ENCODE measurements at regions not wholly inside any gene's neighbourhood (a gene's known extent, or its start where the extent isn't known, plus 50 kb on each side); places are given as distances from the start of the nearest gene placed in this dataset.

GRCh38 chr6:168159506-168159905, 80.5 kb upstream of the FRMD1 start:
- no peak for TF ChIP-seq TARDBP (IDR thresholded peaks at IDR 0.05)
- no peak for TF ChIP-seq ZNF384 (IDR thresholded peaks at IDR 0.05)
- TF ChIP-seq L3MBTL2 (conservative IDR thresholded peaks at IDR 0.05), result no peak
- no peak for TF ChIP-seq SP1 (IDR thresholded peaks at IDR 0.05)
- no peak for TF ChIP-seq NFRKB (IDR thresholded peaks at IDR 0.05)
- no peak for TF ChIP-seq LEF1 (IDR thresholded peaks at IDR 0.05; ENCODE audit: borderline replicate concordance)
- no peak for TF ChIP-seq CTBP1 (IDR thresholded peaks at IDR 0.05; ENCODE audit: borderline replicate concordance)
- TF ChIP-seq SUZ12 (IDR thresholded peaks at IDR 0.05), result no peak
- TF ChIP-seq FOXA1 (IDR thresholded peaks at IDR 0.05), result no peak
- no peak for TF ChIP-seq FOXK2 (IDR thresholded peaks at IDR 0.05)
- TF ChIP-seq, protein P1, sequence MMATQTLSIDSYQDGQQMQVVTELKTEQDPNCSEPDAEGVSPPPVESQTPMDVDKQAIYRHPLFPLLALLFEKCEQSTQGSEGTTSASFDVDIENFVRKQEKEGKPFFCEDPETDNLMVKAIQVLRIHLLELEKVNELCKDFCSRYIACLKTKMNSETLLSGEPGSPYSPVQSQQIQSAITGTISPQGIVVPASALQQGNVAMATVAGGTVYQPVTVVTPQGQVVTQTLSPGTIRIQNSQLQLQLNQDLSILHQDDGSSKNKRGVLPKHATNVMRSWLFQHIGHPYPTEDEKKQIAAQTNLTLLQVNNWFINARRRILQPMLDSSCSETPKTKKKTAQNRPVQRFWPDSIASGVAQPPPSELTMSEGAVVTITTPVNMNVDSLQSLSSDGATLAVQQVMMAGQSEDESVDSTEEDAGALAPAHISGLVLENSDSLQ (IDR thresholded peaks at IDR 0.05), result no peak
- TF ChIP-seq ELF4 (IDR thresholded peaks at IDR 0.05), result no peak
- no peak for DNase-seq (ENCODE audit: extremely low spot score)
- ChIA-PET CTCF (no interaction called here), POLR2A (no interaction called here)

DNA sequence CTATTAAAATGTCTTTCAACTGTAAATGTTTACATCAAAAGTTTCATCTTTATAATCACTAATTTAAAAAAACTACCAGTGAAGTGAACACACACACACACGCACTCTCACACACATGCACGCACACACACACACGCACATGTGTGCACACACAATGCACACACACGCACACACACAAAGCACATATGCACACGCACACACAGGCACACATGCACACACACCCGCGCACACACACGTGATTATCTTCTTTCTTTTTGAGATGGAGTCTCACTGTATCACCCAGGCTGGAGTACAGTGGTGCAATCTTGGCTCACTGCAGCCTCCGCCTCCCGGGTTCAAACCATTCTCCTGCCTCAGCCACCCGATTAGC, 80.0 kb upstream of the FRMD1 start:
- ChIA-PET CTCF (no interaction called here), POLR2A (interaction anchor here (1.4 to 2.3 kb wide), 4 partner anchors 11 to 168 kb away, joined by 3 to 19 read pairs (median 6); no protein-coding TSS in a partner anchor)
- no peak for DNase-seq (ENCODE audit: extremely low spot score)
- no peak for TF ChIP-seq SP1 (IDR thresholded peaks at IDR 0.05)
- no peak for TF ChIP-seq BHLHE40 (IDR thresholded peaks at IDR 0.05; ENCODE audit: borderline replicate concordance)
- TF ChIP-seq FOXK2 (IDR thresholded peaks at IDR 0.05), result no peak
- no peak for TF ChIP-seq L3MBTL2 (conservative IDR thresholded peaks at IDR 0.05)
- TF ChIP-seq ELF4 (IDR thresholded peaks at IDR 0.05), result no peak
- no peak for TF ChIP-seq FOXM1 (IDR thresholded peaks at IDR 0.05; ENCODE audit: borderline replicate concordance)
- TF ChIP-seq NFRKB (IDR thresholded peaks at IDR 0.05), result no peak
- no peak for TF ChIP-seq LEF1 (IDR thresholded peaks at IDR 0.05; ENCODE audit: borderline replicate concordance)
- TF ChIP-seq ZNF384 (IDR thresholded peaks at IDR 0.05), result no peak
- no peak for TF ChIP-seq SUZ12 (IDR thresholded peaks at IDR 0.05)
- no peak for TF ChIP-seq HDGF (IDR thresholded peaks at IDR 0.05; ENCODE audit: borderline replicate concordance)
- TF ChIP-seq TARDBP (IDR thresholded peaks at IDR 0.05), result no peak
- TF ChIP-seq FOXA1 (IDR thresholded peaks at IDR 0.05), result no peak
- TF ChIP-seq ARNT (IDR thresholded peaks at IDR 0.05), result no peak
- no peak for TF ChIP-seq CTBP1 (IDR thresholded peaks at IDR 0.05; ENCODE audit: borderline replicate concordance)
- TF ChIP-seq, protein P1 (IDR thresholded peaks at IDR 0.05), result no peak

DNA sequence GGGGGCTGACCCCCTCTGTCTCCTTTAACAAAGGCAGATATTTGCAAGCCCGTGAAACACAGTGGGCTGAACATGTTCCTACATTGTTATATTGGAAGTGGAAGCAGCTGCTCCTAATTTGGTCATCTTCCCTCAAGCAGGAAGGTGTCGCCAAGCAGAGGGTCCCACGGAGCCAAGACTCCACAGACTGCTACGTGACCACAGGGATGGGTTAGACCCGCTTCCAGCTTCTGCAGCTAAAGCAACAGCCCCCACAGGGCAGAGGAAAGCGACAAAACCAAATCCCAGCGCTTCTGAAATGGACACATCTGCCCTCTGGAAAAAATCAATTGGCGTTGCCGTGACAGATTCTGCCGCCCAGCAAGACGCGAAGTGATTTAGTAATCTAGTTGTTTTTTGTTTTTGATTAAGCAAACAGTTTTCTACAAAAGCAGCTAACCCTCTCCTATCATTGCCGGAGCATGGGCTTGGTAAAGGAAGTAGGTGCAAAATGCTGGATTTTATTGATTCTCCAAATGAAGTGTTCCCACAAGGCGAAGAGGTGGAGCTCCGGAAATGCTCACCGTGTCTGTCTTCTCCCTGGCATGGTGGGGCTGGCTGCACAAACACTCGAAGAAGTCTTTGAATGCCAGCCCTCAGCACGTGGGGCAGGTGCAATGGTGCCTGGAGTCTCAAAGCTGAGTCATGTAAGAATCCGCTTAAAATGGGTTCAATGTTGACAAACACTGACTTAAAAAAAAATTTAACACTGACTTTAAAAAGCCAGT, 79.4 kb upstream of the FRMD1 start:
- TF ChIP-seq FOXA1 (IDR thresholded peaks at IDR 0.05) (no peak), L3MBTL2 (conservative IDR thresholded peaks at IDR 0.05) (peak; percentile 71)
- ChIA-PET POLR2A (interaction anchor here (0.9 to 2.3 kb wide), 8 partner anchors 11 to 169 kb away, joined by 3 to 19 read pairs (median 4); no protein-coding TSS in a partner anchor), CTCF (interaction anchor here (0.6 to 1.4 kb wide), 4 partner anchors 13 to 325 kb away, joined by 3 to 4 read pairs (median 4); no protein-coding TSS in a partner anchor)
- no peak for DNase-seq (ENCODE audit: extremely low spot score)

GRCh38 chr6:168157272-168158212, 78.5 kb upstream of the FRMD1 start:
- ChIA-PET CTCF (interaction anchor here (0.6 to 1.4 kb wide), 7 partner anchors 10 to 724 kb away, joined by 3 to 4 read pairs (median 3); no protein-coding TSS in a partner anchor), POLR2A (interaction anchor here (0.9 to 2.3 kb wide), 10 partner anchors 10 to 169 kb away, joined by 3 to 19 read pairs (median 3); no protein-coding TSS in a partner anchor)
- peak; percentile 61 for DNase-seq (ENCODE audit: extremely low spot score)
- TF ChIP-seq L3MBTL2 (conservative IDR thresholded peaks at IDR 0.05) (0 out of 2 replicates have a peak, but pooled peaks have one; percentile 30), NFRKB (IDR thresholded peaks at IDR 0.05) (no peak), FOXK2 (IDR thresholded peaks at IDR 0.05) (no peak), ELF4 (IDR thresholded peaks at IDR 0.05) (no peak), ZNF384 (IDR thresholded peaks at IDR 0.05) (no peak), ARNT (IDR thresholded peaks at IDR 0.05) (peak; percentile 97), LEF1 (IDR thresholded peaks at IDR 0.05; ENCODE audit: borderline replicate concordance) (no peak), TARDBP (IDR thresholded peaks at IDR 0.05) (no peak), CTBP1 (IDR thresholded peaks at IDR 0.05; ENCODE audit: borderline replicate concordance) (peak; percentile 90; the same call in 1 of the 2 replicates), BHLHE40 (IDR thresholded peaks at IDR 0.05; ENCODE audit: borderline replicate concordance) (no peak), HDGF (IDR thresholded peaks at IDR 0.05; ENCODE audit: borderline replicate concordance) (no peak), FOXM1 (IDR thresholded peaks at IDR 0.05; ENCODE audit: borderline replicate concordance) (no peak), FOXA1 (IDR thresholded peaks at IDR 0.05) (no peak; the same call in 1 of the 2 replicates), SP1 (IDR thresholded peaks at IDR 0.05) (no peak), SUZ12 (IDR thresholded peaks at IDR 0.05) (no peak)
- TF ChIP-seq, protein P1 (IDR thresholded peaks at IDR 0.05), result peak; percentile 93

- ChIA-PET CTCF (interaction anchor here (0.6 to 1.3 kb wide), 4 partner anchors 24 to 806 kb away, joined by 3 to 6 read pairs (median 4); no protein-coding TSS in a partner anchor), POLR2A (interaction anchor here (0.9 to 2.3 kb wide), 5 partner anchors 8 to 157 kb away, joined by 3 to 19 read pairs (median 3); no protein-coding TSS in a partner anchor)
- TF ChIP-seq, protein P1 (IDR thresholded peaks at IDR 0.05), result peak; percentile 75
- TF ChIP-seq L3MBTL2 (conservative IDR thresholded peaks at IDR 0.05) (no peak), SUZ12 (IDR thresholded peaks at IDR 0.05) (no peak), FOXA1 (IDR thresholded peaks at IDR 0.05) (no peak)
- no peak for DNase-seq (ENCODE audit: extremely low spot score)
These were observed 77.8 kb upstream of the FRMD1 start for GRCh38 chr6:168156742-168157265.
